ENCODE measurements at regions not wholly inside any gene's neighbourhood (a gene's known extent, or its start where the extent isn't known, plus 50 kb on each side); places are given as distances from the start of the nearest gene placed in this dataset.
A peak's percentile ranks its signal among the peaks of the same experiment; 100 is the strongest.

DNA sequence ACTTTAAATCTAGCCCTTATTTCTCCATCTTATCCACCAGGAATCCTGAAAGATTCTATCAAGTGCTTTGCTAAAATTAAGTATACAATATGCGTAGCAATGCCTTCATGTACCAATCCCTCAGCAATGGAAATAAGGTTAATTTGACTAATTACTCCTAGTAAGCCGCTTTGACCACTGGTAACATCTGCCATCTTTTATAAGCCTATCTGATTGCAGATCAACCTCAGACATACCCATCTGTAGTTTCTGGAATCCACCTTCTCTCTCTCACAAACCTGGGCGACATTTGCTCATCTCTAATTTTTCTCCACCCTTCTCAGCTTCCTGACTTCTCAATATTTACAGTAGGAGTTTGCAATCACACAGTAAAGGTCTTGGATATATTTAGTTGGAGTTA is 138.8 kb upstream of the CRHR1 start:
- no peak for DNase-seq
- Mint-ChIP-seq H3K27me3 (ENCODE audit: unreplicated experiment) (peaks cover 2% of the 10 kb centered on the region), H3K27ac (ENCODE audit: unreplicated experiment) (no peak overlapping the region), H3K9me3 (ENCODE audit: unreplicated experiment) (no peaks in the 10 kb centered on the region), H3K4me3 (ENCODE audit: unreplicated experiment) (no peak overlapping the region), H3K36me3 (ENCODE audit: unreplicated experiment) (no peaks in the 10 kb centered on the region), H3K4me1 (ENCODE audit: low read depth, unreplicated experiment) (peaks cover 6% of the 10 kb centered on the region)
- TF ChIP-seq, protein P1, sequence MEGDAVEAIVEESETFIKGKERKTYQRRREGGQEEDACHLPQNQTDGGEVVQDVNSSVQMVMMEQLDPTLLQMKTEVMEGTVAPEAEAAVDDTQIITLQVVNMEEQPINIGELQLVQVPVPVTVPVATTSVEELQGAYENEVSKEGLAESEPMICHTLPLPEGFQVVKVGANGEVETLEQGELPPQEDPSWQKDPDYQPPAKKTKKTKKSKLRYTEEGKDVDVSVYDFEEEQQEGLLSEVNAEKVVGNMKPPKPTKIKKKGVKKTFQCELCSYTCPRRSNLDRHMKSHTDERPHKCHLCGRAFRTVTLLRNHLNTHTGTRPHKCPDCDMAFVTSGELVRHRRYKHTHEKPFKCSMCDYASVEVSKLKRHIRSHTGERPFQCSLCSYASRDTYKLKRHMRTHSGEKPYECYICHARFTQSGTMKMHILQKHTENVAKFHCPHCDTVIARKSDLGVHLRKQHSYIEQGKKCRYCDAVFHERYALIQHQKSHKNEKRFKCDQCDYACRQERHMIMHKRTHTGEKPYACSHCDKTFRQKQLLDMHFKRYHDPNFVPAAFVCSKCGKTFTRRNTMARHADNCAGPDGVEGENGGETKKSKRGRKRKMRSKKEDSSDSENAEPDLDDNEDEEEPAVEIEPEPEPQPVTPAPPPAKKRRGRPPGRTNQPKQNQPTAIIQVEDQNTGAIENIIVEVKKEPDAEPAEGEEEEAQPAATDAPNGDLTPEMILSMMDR (IDR thresholded peaks at IDR 0.05; ENCODE audit: partially characterized antibody, unreplicated experiment): no peak

DNA sequence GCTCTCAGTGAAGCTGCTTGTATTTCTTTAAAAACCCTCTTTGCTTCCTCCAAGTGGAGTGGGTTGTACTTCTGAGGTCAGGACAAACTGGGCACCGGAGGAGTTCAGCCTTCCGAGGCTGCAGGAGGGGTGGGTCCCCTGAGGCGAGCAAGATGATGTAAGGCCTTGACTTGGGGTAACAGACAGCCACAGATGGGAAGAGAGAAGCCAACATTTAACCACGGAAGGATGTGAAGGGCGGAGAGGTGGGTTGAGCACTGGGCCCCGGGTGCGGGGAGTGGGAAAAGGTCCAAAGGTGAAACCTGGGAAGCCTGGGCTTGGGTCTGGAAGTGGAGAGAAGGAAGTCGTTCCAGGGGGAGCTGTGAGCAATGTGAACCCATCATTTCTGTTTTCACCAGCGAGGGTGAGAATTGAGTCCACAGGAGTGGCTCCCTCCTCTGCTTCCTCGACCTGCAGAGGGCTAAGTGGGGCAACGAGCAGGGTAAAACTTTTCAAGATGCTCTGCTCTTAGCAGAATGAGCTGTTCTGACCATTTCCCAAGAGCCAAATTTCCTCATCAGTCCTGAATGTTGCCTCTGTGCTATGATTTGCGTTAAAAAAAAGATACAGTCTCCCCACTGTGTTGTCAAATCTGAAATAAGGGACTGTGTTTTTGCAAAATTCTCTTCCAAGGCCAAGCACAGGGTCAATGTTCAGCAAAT is 137.7 kb upstream of the CRHR1 start:
- H3K36me3 Mint-ChIP-seq (ENCODE audit: unreplicated experiment): no peaks in the 10 kb centered on the region
- TF ChIP-seq, protein P1 (IDR thresholded peaks at IDR 0.05; ENCODE audit: partially characterized antibody, unreplicated experiment): no peak
- H3K4me1 Mint-ChIP-seq (ENCODE audit: low read depth, unreplicated experiment): peaks cover 6% of the 10 kb centered on the region
- no peak for DNase-seq
- H3K27me3 Mint-ChIP-seq (ENCODE audit: unreplicated experiment): peaks cover 2% of the 10 kb centered on the region
- H3K27ac Mint-ChIP-seq (ENCODE audit: unreplicated experiment): no peak overlapping the region
- H3K9me3 Mint-ChIP-seq (ENCODE audit: unreplicated experiment): no peaks in the 10 kb centered on the region
- peak overlapping the region; percentile 5 for H3K4me3 Mint-ChIP-seq (ENCODE audit: unreplicated experiment)

GRCh38 chr17:45648642-45649041 is 135.5 kb upstream of the CRHR1 start:
- Mint-ChIP-seq H3K27me3 (ENCODE audit: unreplicated experiment) (no peaks in the 10 kb centered on the region), H3K36me3 (ENCODE audit: unreplicated experiment) (no peaks in the 10 kb centered on the region), H3K4me1 (ENCODE audit: low read depth, unreplicated experiment) (peaks cover 4% of the 10 kb centered on the region), H3K4me3 (ENCODE audit: unreplicated experiment) (no peak overlapping the region), H3K9me3 (ENCODE audit: unreplicated experiment) (no peaks in the 10 kb centered on the region), H3K27ac (ENCODE audit: unreplicated experiment) (peak overlapping the region; percentile 57)
- no peak for DNase-seq
- TF ChIP-seq, protein P1 (IDR thresholded peaks at IDR 0.05; ENCODE audit: partially characterized antibody, unreplicated experiment): no peak

DNA sequence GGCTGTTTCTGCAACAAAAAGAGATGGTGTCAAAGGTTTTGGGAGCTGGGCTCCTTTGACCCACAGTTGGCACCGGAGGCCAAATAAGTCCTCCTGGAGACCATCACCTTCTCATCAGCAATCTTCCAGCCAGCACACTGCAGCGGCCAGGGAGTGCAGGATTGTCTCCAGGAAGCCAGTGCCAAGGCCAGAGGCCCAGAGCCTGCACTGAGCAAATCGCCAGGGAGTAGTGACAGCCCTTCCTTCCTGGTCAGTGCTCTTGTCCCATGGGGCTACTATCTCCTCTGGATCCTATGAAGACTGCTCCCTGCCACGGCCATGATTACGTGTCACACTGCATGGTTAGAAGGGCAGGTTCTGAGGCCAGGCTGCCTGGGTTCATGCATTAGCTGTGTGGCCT is 134.3 kb upstream of the CRHR1 start:
- TF ChIP-seq, protein P1 (IDR thresholded peaks at IDR 0.05; ENCODE audit: partially characterized antibody, unreplicated experiment): no peak
- peaks cover 12% of the 10 kb centered on the region for H3K4me1 Mint-ChIP-seq (ENCODE audit: low read depth, unreplicated experiment)
- H3K36me3 Mint-ChIP-seq (ENCODE audit: unreplicated experiment): no peaks in the 10 kb centered on the region
- H3K4me3 Mint-ChIP-seq (ENCODE audit: unreplicated experiment): no peak overlapping the region
- no peak overlapping the region for H3K27ac Mint-ChIP-seq (ENCODE audit: unreplicated experiment)
- DNase-seq: no peak
- no peaks in the 10 kb centered on the region for H3K27me3 Mint-ChIP-seq (ENCODE audit: unreplicated experiment)
- peaks cover 4% of the 10 kb centered on the region for H3K9me3 Mint-ChIP-seq (ENCODE audit: unreplicated experiment)

DNA sequence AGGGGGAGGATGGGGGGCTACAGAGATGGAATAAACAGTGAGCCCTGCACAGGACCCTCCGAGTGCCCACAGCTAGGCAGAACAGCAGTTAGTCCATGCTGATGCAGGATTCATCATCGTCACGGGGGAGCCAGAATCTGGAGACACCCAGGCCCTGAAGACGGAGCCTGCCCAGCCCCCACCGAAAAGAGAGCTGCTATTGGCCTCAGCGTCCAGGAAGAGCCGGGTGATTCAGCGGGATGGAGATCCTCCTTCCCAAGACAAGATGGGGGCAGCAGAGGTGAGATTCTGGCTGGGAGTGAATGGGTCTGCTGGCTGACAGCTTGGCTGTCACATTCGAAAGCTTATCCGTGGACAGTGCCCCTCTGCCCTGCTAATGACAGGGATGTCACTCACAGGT is 133.6 kb upstream of the CRHR1 start:
- H3K36me3 Mint-ChIP-seq (ENCODE audit: unreplicated experiment): no peaks in the 10 kb centered on the region
- H3K9me3 Mint-ChIP-seq (ENCODE audit: unreplicated experiment): peaks cover 4% of the 10 kb centered on the region
- no peak overlapping the region for H3K4me3 Mint-ChIP-seq (ENCODE audit: unreplicated experiment)
- H3K27ac Mint-ChIP-seq (ENCODE audit: unreplicated experiment): no peak overlapping the region
- DNase-seq: no peak
- H3K27me3 Mint-ChIP-seq (ENCODE audit: unreplicated experiment): no peaks in the 10 kb centered on the region
- peaks cover 12% of the 10 kb centered on the region for H3K4me1 Mint-ChIP-seq (ENCODE audit: low read depth, unreplicated experiment)
- TF ChIP-seq, protein P1 (IDR thresholded peaks at IDR 0.05; ENCODE audit: partially characterized antibody, unreplicated experiment): no peak

All from glutamatergic neuron (in vitro differentiated cells).